AG10803 (cell line): ENCODE measurements at regions not wholly inside any gene's neighbourhood (a gene's known extent, or its start where the extent isn't known, plus 50 kb on each side); places are given as distances from the start of the nearest gene placed in this dataset.

Source experiments
- DNase-seq: peaks from one replicate; pipeline ENCODE4 v3.0.0; 2010; ENCODE audit warnings: low read depth
- H3K4me3 ChIP-seq: 2 replicates; pipeline ENCODE4 v1.5.1; 2011; ENCODE audit warnings: mild to moderate bottlenecking, low read length, control low read depth
- CTCF ChIP-seq: conservative IDR thresholded peaks from 2 replicates; pipeline ENCODE4 v1.5.1; 2011; ENCODE audit warnings: mild to moderate bottlenecking, low read length, control low read depth, inconsistent platforms

- TF ChIP-seq CTCF: no peak
These were observed 114.7 kb upstream of the AFDN start for GRCh38 chr6:167711768-167712730.

GRCh38 chr6:167712731-167713475 lies 113.8 kb upstream of the AFDN start:
- TF ChIP-seq CTCF: no peak
- no peak overlapping the region for H3K4me3 ChIP-seq
- no peak for DNase-seq

More at GRCh38 chr6:167711768-167712730, 114.7 kb upstream of the AFDN start:
- no peak for DNase-seq
- no peak overlapping the region for H3K4me3 ChIP-seq

GRCh38 chr6:167714152-167714551 lies 112.6 kb upstream of the AFDN start:
- DNase-seq: no peak
- no peak for TF ChIP-seq CTCF
- H3K4me3 ChIP-seq: no peak overlapping the region

GRCh38 chr6:167717455-167717854 lies 109.3 kb upstream of the AFDN start:
- DNase-seq: no peak
- H3K4me3 ChIP-seq: no peak overlapping the region
- TF ChIP-seq CTCF: no peak

GRCh38 chr6:167717867-167718266 lies 108.8 kb upstream of the AFDN start:
- no peak for DNase-seq
- TF ChIP-seq CTCF: no peak

GRCh38 chr6:167719920-167720319 lies 106.8 kb upstream of the AFDN start:
- DNase-seq: no peak
- TF ChIP-seq CTCF: no peak
- no peak overlapping the region for H3K4me3 ChIP-seq

More at GRCh38 chr6:167717867-167718266, 108.8 kb upstream of the AFDN start:
- H3K4me3 ChIP-seq: no peak overlapping the region
